ENCODE measurements at regions not wholly inside any gene's neighbourhood (a gene's known extent, or its start where the extent isn't known, plus 50 kb on each side); places are given as distances from the start of the nearest gene placed in this dataset.

DNA sequence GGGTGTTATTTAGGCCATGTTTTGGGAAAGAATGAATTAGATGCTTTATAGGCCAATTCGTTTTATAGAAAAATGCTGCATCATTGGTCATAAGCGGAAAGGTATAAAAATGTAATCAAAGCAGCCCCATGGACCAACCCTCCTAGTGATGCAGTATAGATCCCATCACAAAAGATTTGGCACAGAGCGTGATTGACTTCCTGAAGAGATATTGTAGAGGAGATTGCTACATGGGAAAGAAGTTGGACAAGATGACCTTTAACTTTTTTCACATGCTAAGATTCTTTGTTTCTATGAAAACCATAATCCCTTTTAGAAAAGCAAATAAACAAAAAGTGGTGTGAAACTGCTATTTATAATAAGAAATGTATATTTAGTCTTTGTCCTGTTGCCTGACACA, 136.5 kb upstream of the FNDC3A start:
- ChIA-PET POLR2A (no interaction called here), CTCF (no interaction called here)
- no peak overlapping the region for H3K4me3 Mint-ChIP-seq
- ATAC-seq (no peak), DNase-seq (no peak)
- peaks cover 2% of the 10 kb centered on the region for H3K27me3 Mint-ChIP-seq
- H3K36me3 Mint-ChIP-seq (ENCODE audit: low read depth): peaks cover 3% of the 10 kb centered on the region
- TF ChIP-seq CTCF (IDR thresholded peaks at IDR 0.05): no peak
- H3K27ac Mint-ChIP-seq: no peak overlapping the region
- H3K4me1 Mint-ChIP-seq (ENCODE audit: low read depth): no peaks in the 10 kb centered on the region
- intact Hi-C loops (cut with micrococcal nuclease): no loop called here
- peaks cover 6% of the 10 kb centered on the region for H3K9me3 Mint-ChIP-seq

GRCh38 chr13:48840366-48840765, 135.3 kb upstream of the FNDC3A start:
- ChIA-PET CTCF (no interaction called here), POLR2A (no interaction called here)
- Mint-ChIP-seq H3K27me3 (peaks cover 2% of the 10 kb centered on the region), H3K27ac (no peak overlapping the region), H3K4me3 (no peak overlapping the region), H3K9me3 (peaks cover 3% of the 10 kb centered on the region), H3K36me3 (ENCODE audit: low read depth) (peaks cover 3% of the 10 kb centered on the region), H3K4me1 (ENCODE audit: low read depth) (no peaks in the 10 kb centered on the region)
- no peak for TF ChIP-seq CTCF (IDR thresholded peaks at IDR 0.05)
- intact Hi-C loops (cut with micrococcal nuclease): no loop called here
- ATAC-seq (no peak), DNase-seq (no peak)

GRCh38 chr13:48842316-48842715, 133.4 kb upstream of the FNDC3A start:
- H3K4me1 Mint-ChIP-seq (ENCODE audit: low read depth): no peaks in the 10 kb centered on the region
- H3K27me3 Mint-ChIP-seq: peaks cover 2% of the 10 kb centered on the region
- POLR2A ChIA-PET: no interaction called here
- no peaks in the 10 kb centered on the region for H3K9me3 Mint-ChIP-seq
- no peak for ATAC-seq
- H3K4me3 Mint-ChIP-seq: no peak overlapping the region
- DNase-seq: no peak
- no peak overlapping the region for H3K27ac Mint-ChIP-seq
- no peak for TF ChIP-seq CTCF (IDR thresholded peaks at IDR 0.05)
- H3K36me3 Mint-ChIP-seq (ENCODE audit: low read depth): no peaks in the 10 kb centered on the region
- CTCF ChIA-PET: interaction anchor here (1.2 kb wide), 1 partner anchor 104 kb away, joined by 3 read pairs; no protein-coding TSS in a partner anchor
- intact Hi-C loops (cut with micrococcal nuclease): no loop called here

- H3K4me3 Mint-ChIP-seq: no peak overlapping the region
- no peaks in the 10 kb centered on the region for H3K4me1 Mint-ChIP-seq (ENCODE audit: low read depth)
- peaks cover 5% of the 10 kb centered on the region for H3K27me3 Mint-ChIP-seq
- no peak overlapping the region for H3K27ac Mint-ChIP-seq
- H3K36me3 Mint-ChIP-seq (ENCODE audit: low read depth): no peaks in the 10 kb centered on the region
- no peak for TF ChIP-seq CTCF (IDR thresholded peaks at IDR 0.05)
- intact Hi-C loops (cut with micrococcal nuclease): no loop called here
- DNase-seq (no peak), ATAC-seq (no peak)
- no peaks in the 10 kb centered on the region for H3K9me3 Mint-ChIP-seq
- ChIA-PET POLR2A (no interaction called here), CTCF (interaction anchor here (1.6 kb wide), 1 partner anchor 12 kb away, joined by 4 read pairs; no protein-coding TSS in a partner anchor)
These were observed 131.9 kb upstream of the FNDC3A start for GRCh38 chr13:48843630-48844380.

GRCh38 chr13:48844676-48845075, 131.0 kb upstream of the FNDC3A start:
- no peak overlapping the region for H3K27ac Mint-ChIP-seq
- intact Hi-C loops (cut with micrococcal nuclease): no loop called here
- CTCF ChIA-PET: interaction anchor here (1.6 kb wide), 1 partner anchor 13 kb away, joined by 4 read pairs; no protein-coding TSS in a partner anchor
- DNase-seq: no peak
- no peaks in the 10 kb centered on the region for H3K36me3 Mint-ChIP-seq (ENCODE audit: low read depth)
- peaks cover 6% of the 10 kb centered on the region for H3K27me3 Mint-ChIP-seq
- POLR2A ChIA-PET: no interaction called here
- no peak for ATAC-seq
- H3K4me3 Mint-ChIP-seq: no peak overlapping the region
- no peaks in the 10 kb centered on the region for H3K4me1 Mint-ChIP-seq (ENCODE audit: low read depth)
- H3K9me3 Mint-ChIP-seq: no peaks in the 10 kb centered on the region
- TF ChIP-seq CTCF (IDR thresholded peaks at IDR 0.05): no peak

Data from activated CD8-positive, alpha-beta T cell treated with anti-CD3 and anti-CD28 coated beads for 36 hours (primary cell).